A673 (cell line): ENCODE measurements at regions not wholly inside any gene's neighbourhood (a gene's known extent, or its start where the extent isn't known, plus 50 kb on each side); places are given as distances from the start of the nearest gene placed in this dataset.

Source experiments
- CTCF ChIP-seq: fragments of 300-800, 200-600 bp; sonication (generic); conservative IDR thresholded peaks from 2 replicates; pipeline ENCODE4 v1.5.1; 2017; ENCODE audit warnings: low read depth, mild to moderate bottlenecking, antibody characterized with exemption, low read length, moderate library complexity, mixed read lengths
- EZH2 ChIP-seq: fragments of 200-600 bp; sonication (generic); IDR thresholded peaks from 2 replicates; pipeline ENCODE4 v1.6.1; 2017; ENCODE audit warnings: borderline replicate concordance, low read depth, mild to moderate bottlenecking, mixed read lengths, antibody characterized with exemption, low read length; ENCODE audit not compliant: poor library complexity, severe bottlenecking

GRCh38 chr17:69880591-69881112, 194.4 kb upstream of the KCNJ16 start:
- TF ChIP-seq CTCF = no peak
- TF ChIP-seq EZH2 = no peak
